HepG2 (cell line): ENCODE measurements at regions not wholly inside any gene's neighbourhood (a gene's known extent, or its start where the extent isn't known, plus 50 kb on each side); places are given as distances from the start of the nearest gene placed in this dataset.

Source experiments
- ATAC-seq: fragments of 200-7000 bp; cut with Tn5 transposase; 3 replicates; pipeline ENCODE4 v1.9.1; 2020; ENCODE audit warnings: mild to moderate bottlenecking, moderate library complexity
- BruUV-seq: library from RNA; stranded (reverse); fragments of 400-500 nt; replicated peaks from 2 replicates; lab custom pipeline; 2021; lab: Mats Ljungman, UMichigan
- CTCF ChIA-PET: fragments of 300-600 bp; formaldehyde crosslinking; extraction: SDS; loops from one replicate; lab custom pipeline; 2021; ENCODE audit warnings: low total read pairs, inconsistent platforms, low intra/inter-chr PET ratio; lab: Yijun Ruan, JAX
- POLR2A ChIA-PET: fragments of 350-600 bp; sonication (Branson Sonifier 250); formaldehyde crosslinking; loops from one replicate; lab custom pipeline; 2020; ENCODE audit warnings: antibody characterized with exemption, inconsistent platforms; lab: Yijun Ruan, JAX
- DNase-seq: peaks from one replicate; pipeline ENCODE4 v3.0.0-alpha.2; 2015; ENCODE audit warnings: low spot score
- FAIRE-seq: peaks from 3 replicates; lab custom pipeline; 2011; peaks lifted over from hg19 to GRCh38; lab: Jason Lieb, UNC
- H2AFZ ChIP-seq: one replicate; pipeline ENCODE4 v1.6.1; 2011; ENCODE audit warnings: low read length, inconsistent platforms
- H3K27ac ChIP-seq: fragments of 300-600 bp; 3 replicates; pipeline ENCODE4 v1.8.0; 2011; ENCODE audit warnings: mixed run types, mild to moderate bottlenecking, mixed read lengths, low read length, inconsistent platforms; ENCODE audit not compliant: insufficient read depth; ENCODE audit errors: extremely low read length
- H3K27me3 ChIP-seq, 2 experiments: fragments of 200-600 bp in 1 of 2; 2 replicates in 1 of 2; 3 replicates in 1 of 2; pipeline versions ENCODE4 v1.6.0 to v1.8.0; 2011; ENCODE audit warnings: low read length in 2 of 2, mild to moderate bottlenecking in 2 of 2, moderate library complexity in 2 of 2, inconsistent platforms in 1 of 2; ENCODE audit not compliant: insufficient read depth in 2 of 2, control insufficient read depth in 1 of 2
- H3K36me3 ChIP-seq, 2 experiments: fragments of 200-600 bp in 1 of 2; replicated peaks in 1 of 2; 2 replicates in 1 of 2; 3 replicates in 1 of 2; pipeline versions ENCODE4 v1.5.1 to v1.8.0; 2011; ENCODE audit warnings: low read length in 2 of 2, inconsistent platforms in 1 of 2; ENCODE audit not compliant: insufficient read depth in 2 of 2, control insufficient read depth in 1 of 2
- H3K4me1 ChIP-seq: 2 replicates; pipeline ENCODE4 v1.5.1; 2012; ENCODE audit warnings: low read length, inconsistent platforms; ENCODE audit not compliant: insufficient read depth
- H3K4me2 ChIP-seq: 2 replicates; pipeline ENCODE4 v1.6.0; 2011; ENCODE audit warnings: low read depth, low read length, inconsistent platforms
- H3K4me3 ChIP-seq, 3 experiments: fragments of 200-600 bp in 1 of 3; sonication (generic), shearing (Covaris generic) in 1 of 3; replicated peaks in 1 of 3; 2 replicates each; pipeline ENCODE4 v1.5.1; 2011 to 2016; ENCODE audit warnings: low read length in 3 of 3, inconsistent platforms in 2 of 3, low read depth in 2 of 3, mild to moderate bottlenecking in 2 of 3, control low read depth in 1 of 3, mixed read lengths in 1 of 3; ENCODE audit not compliant: insufficient read depth in 1 of 3
- H3K79me2 ChIP-seq: one replicate; pipeline ENCODE4 v1.6.1; 2011; ENCODE audit warnings: low read length, inconsistent platforms; ENCODE audit not compliant: insufficient read depth
- H3K9ac ChIP-seq: 2 replicates; pipeline ENCODE4 v1.6.0; 2011; ENCODE audit warnings: mild to moderate bottlenecking, low read depth, low read length, inconsistent platforms; ENCODE audit not compliant: insufficient read depth
- H3K9me3 ChIP-seq: 2 replicates; pipeline ENCODE4 v1.5.1; 2012; ENCODE audit warnings: mild to moderate bottlenecking, low read length
- H4K20me1 ChIP-seq: 2 replicates; pipeline ENCODE4 v1.6.0; 2011; ENCODE audit warnings: inconsistent platforms, mild to moderate bottlenecking, low read length, moderate library complexity; ENCODE audit not compliant: insufficient read depth
- MLX ChIP-seq: IDR thresholded peaks from 2 replicates; pipeline ENCODE4 v1.6.1; 2016
- SNAPC4 ChIP-seq: sonication (generic); formaldehyde crosslinking; IDR thresholded peaks from 2 replicates; pipeline ENCODE4 v1.4.0; 2020; ENCODE audit warnings: mild to moderate bottlenecking, missing genetic modification reagents
- WGBS: methylation state at CpG from one replicate; pipeline ENCODE4 v1.1.6; 2017; ENCODE audit warnings: low lambda C conversion rate; 5-methylcytosine and 5-hydroxymethylcytosine counted together
- in situ Hi-C: cut with HindIII; loops from 2 replicates; pipeline ENCODE4 v1.10.0; 2017; ENCODE audit warnings: low pct_unique_long_range_greater_than_20kb; ENCODE audit not compliant: extremely low pct_ligation_motif_present
- intact Hi-C: fragments of 100-400 bp; cut with micrococcal nuclease; formaldehyde crosslinking; loops from one replicate; pipeline ENCODE4 v1.10.0; 2022; ENCODE audit not compliant: unreplicated experiment

- DNase-seq, result no peak
- Histone ChIP-seq H3K9me3 (no peaks in the 10 kb centered on the region), H2AFZ (no peak overlapping the region), H4K20me1 (no peaks in the 10 kb centered on the region), H3K4me3 (no peak overlapping the region), H3K9ac (no peak overlapping the region), H3K27me3 (no peaks in the 10 kb centered on the region), H3K4me2 (no peak overlapping the region), H3K79me2 (no peaks in the 10 kb centered on the region), H3K27ac (no peak overlapping the region), H3K4me1 (no peaks in the 10 kb centered on the region), H3K36me3 (no peaks in the 10 kb centered on the region)
- POLR2A ChIA-PET, result no interaction called here
- BruUV-seq, result no TSS peak
- intact Hi-C loops, result no loop called here
- in situ Hi-C loops, result no loop called here
- TF ChIP-seq SNAPC4 (CRISPR knock-in tag) (no peak), MLX (CRISPR knock-in tag) (no peak)
- TF ChIP-seq, all 625 proteins: peak for 0
- ATAC-seq, result no peak
- FAIRE-seq, result no peak
- 0% methylated on average over 5 of the region's 5 CpGs for whole genome bisulfite sequencing
- CTCF ChIA-PET, result no interaction called here
These were observed 225.2 kb downstream of the XPNPEP1 start for GRCh38 chr10:109698086-109698485.
